ENCODE measurements at regions not wholly inside any gene's neighbourhood (a gene's known extent, or its start where the extent isn't known, plus 50 kb on each side); places are given as distances from the start of the nearest gene placed in this dataset.
"Not testable (repeated sequence)": the region's sequence is repeated elsewhere in the genome, so short reads cannot be mapped to it uniquely, and the experiment has no call there.

- not testable (repeated sequence) for TF ChIP-seq POLR2A (IDR thresholded peaks at IDR 0.05); EP300 (IDR thresholded peaks at IDR 0.05; ENCODE audit: low read depth); POLR2AphosphoS5 (IDR thresholded peaks at IDR 0.05)
Measured at GRCh38 chr15:66998234-66998633, 67.2 kb upstream of the SMAD3 start.

Measured in transverse colon (tissue), 3 donors.